GM21367 (cell line): ENCODE measurements at regions not wholly inside any gene's neighbourhood (a gene's known extent, or its start where the extent isn't known, plus 50 kb on each side); places are given as distances from the start of the nearest gene placed in this dataset.
"Not testable (repeated sequence)": the region's sequence is repeated elsewhere in the genome, so short reads cannot be mapped to it uniquely, and the experiment has no call there.

Experiments
- ATAC-seq: cut with Tn5 transposase; IDR thresholded peaks from one replicate; pipeline ENCODE4 v1.9.1; 2021; ENCODE audit not compliant: unreplicated experiment

GRCh38 chr3:17915341-17915740 lies 172.9 kb upstream of the TBC1D5 start:
- no peak for ATAC-seq

GRCh38 chr3:17913359-17913758 lies 170.9 kb upstream of the TBC1D5 start:
- no peak for ATAC-seq

- no peak for ATAC-seq
Observed at GRCh38 chr3:17911986-17912760, 169.7 kb upstream of the TBC1D5 start.

GRCh38 chr3:17910922-17911321 lies 168.5 kb upstream of the TBC1D5 start:
- no peak for ATAC-seq

- ATAC-seq, result no peak
Observed at GRCh38 chr3:17909714-17910113, 167.3 kb upstream of the TBC1D5 start.

GRCh38 chr3:17908399-17909191 lies 166.2 kb upstream of the TBC1D5 start:
- no peak for ATAC-seq

- no peak for ATAC-seq
Observed at GRCh38 chr3:17905996-17906395, 163.6 kb upstream of the TBC1D5 start.

- peak; percentile 78 for ATAC-seq
Observed at GRCh38 chr3:17901893-17902292, 159.5 kb upstream of the TBC1D5 start.

- peak; percentile 83 for ATAC-seq
Observed at GRCh38 chr3:17894434-17895060, 152.1 kb upstream of the TBC1D5 start.

GRCh38 chr3:17891139-17891856 lies 148.9 kb upstream of the TBC1D5 start:
- ATAC-seq, result no peak

- no peak for ATAC-seq
Observed at GRCh38 chr3:17885986-17886385, 143.6 kb upstream of the TBC1D5 start.

GRCh38 chr3:17882981-17883380 lies 140.6 kb upstream of the TBC1D5 start:
- ATAC-seq, result no peak

- ATAC-seq, result no peak
Observed at GRCh38 chr3:17877299-17877698, 134.9 kb upstream of the TBC1D5 start.

GRCh38 chr3:17874636-17875035 lies 132.2 kb upstream of the TBC1D5 start:
- no peak for ATAC-seq

GRCh38 chr3:17872457-17872856 lies 130.0 kb upstream of the TBC1D5 start:
- no peak for ATAC-seq

- no peak for ATAC-seq
Observed at GRCh38 chr3:17865631-17866030, 123.2 kb upstream of the TBC1D5 start.

- ATAC-seq, result no peak
Observed at GRCh38 chr3:17861476-17861875, 119.0 kb upstream of the TBC1D5 start.

GRCh38 chr3:17860840-17861471 lies 118.5 kb upstream of the TBC1D5 start:
- not testable (repeated sequence) for ATAC-seq

GRCh38 chr3:17852217-17852616 lies 109.8 kb upstream of the TBC1D5 start:
- ATAC-seq, result peak; percentile 64

- no peak for ATAC-seq
Observed at GRCh38 chr3:17850448-17850847, 108.0 kb upstream of the TBC1D5 start.

- ATAC-seq, result no peak
Observed at GRCh38 chr3:17848102-17848501, 105.7 kb upstream of the TBC1D5 start.
